ENCODE measurements at regions not wholly inside any gene's neighbourhood (a gene's known extent, or its start where the extent isn't known, plus 50 kb on each side); places are given as distances from the start of the nearest gene placed in this dataset.

DNA sequence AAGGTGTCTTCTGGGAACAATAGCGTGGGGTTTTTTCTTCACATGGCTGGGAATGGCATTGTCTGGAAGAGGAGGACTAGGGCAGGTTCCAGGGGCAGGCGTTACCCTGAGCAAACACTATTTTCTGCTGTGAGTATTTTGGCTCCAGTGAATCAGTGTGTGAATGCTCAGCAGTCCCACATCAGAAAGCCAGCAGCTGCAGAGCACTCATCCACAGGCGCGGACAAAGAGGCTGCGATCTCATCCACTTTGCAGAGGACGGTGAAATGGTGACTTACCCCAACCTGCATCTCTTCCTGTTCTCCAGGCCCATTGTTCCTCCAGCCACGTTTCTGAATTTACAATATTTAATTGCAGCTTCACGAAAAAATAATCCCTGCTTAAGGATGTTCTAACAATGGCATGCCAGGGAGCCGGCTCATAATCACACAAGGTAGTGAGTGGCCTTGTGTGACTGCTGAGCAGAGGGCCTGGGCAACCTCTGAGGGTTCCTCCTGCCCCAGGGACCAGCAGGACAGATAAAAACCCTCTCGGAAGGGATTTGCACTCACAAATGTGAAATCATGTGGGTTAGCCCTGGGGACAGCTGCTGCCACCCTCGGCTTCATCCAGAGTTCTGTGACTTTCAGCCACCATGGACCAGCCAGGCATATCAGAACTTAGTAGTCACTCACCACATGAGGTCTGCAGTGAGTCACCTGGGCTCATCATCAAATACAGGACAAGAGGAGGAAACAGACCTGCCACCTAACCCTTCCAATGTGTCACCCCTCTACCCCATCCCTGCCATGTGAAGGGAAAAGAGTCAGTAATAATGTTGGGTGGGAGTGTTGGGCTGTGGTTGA lies 65.0 kb upstream of the EN2 start:
- H3K27me3 ChIP-seq (ENCODE audit: control insufficient read depth, insufficient read depth, low read length), result peaks cover 4% of the 10 kb centered on the region; the same call in 1 of the 2 replicates
- BruUV-seq (replicated peaks), result no TSS peak
- H3K27ac ChIP-seq (ENCODE audit: low read length), result no peak overlapping the region
- POLR2A ChIA-PET, result no interaction called here
- CTCF ChIA-PET, result no interaction called here
- intact Hi-C loops (cut with micrococcal nuclease; ENCODE audit: unreplicated experiment) (no loop called here), in situ Hi-C loops (cut with HindIII; ENCODE audit: low pct_unique_long_range_greater_than_20kb, low sequenced_read_pairs) (no loop called here)
- H3K9me3 ChIP-seq (ENCODE audit: control insufficient read depth, insufficient read depth, low read depth, low read length), result no peaks in the 10 kb centered on the region
- DNase-seq (ENCODE audit: low read depth, low spot score) (no peak), ATAC-seq (0 out of 2 replicates have a peak, but pooled peaks have one; percentile 49)
- TF ChIP-seq TCF7L2 (IDR thresholded peaks at IDR 0.05; ENCODE audit: low read depth, low read length) (no peak), POLR2AphosphoS5 (IDR thresholded peaks at IDR 0.05; ENCODE audit: low read depth, low read length) (no peak), SIN3A (IDR thresholded peaks at IDR 0.05; ENCODE audit: borderline replicate concordance, insufficient read depth, low read depth, low read length) (no peak)
- TF ChIP-seq, protein P1, sequence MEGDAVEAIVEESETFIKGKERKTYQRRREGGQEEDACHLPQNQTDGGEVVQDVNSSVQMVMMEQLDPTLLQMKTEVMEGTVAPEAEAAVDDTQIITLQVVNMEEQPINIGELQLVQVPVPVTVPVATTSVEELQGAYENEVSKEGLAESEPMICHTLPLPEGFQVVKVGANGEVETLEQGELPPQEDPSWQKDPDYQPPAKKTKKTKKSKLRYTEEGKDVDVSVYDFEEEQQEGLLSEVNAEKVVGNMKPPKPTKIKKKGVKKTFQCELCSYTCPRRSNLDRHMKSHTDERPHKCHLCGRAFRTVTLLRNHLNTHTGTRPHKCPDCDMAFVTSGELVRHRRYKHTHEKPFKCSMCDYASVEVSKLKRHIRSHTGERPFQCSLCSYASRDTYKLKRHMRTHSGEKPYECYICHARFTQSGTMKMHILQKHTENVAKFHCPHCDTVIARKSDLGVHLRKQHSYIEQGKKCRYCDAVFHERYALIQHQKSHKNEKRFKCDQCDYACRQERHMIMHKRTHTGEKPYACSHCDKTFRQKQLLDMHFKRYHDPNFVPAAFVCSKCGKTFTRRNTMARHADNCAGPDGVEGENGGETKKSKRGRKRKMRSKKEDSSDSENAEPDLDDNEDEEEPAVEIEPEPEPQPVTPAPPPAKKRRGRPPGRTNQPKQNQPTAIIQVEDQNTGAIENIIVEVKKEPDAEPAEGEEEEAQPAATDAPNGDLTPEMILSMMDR (IDR thresholded peaks at IDR 0.05), result no peak
- TF ChIP-seq, protein P2, sequence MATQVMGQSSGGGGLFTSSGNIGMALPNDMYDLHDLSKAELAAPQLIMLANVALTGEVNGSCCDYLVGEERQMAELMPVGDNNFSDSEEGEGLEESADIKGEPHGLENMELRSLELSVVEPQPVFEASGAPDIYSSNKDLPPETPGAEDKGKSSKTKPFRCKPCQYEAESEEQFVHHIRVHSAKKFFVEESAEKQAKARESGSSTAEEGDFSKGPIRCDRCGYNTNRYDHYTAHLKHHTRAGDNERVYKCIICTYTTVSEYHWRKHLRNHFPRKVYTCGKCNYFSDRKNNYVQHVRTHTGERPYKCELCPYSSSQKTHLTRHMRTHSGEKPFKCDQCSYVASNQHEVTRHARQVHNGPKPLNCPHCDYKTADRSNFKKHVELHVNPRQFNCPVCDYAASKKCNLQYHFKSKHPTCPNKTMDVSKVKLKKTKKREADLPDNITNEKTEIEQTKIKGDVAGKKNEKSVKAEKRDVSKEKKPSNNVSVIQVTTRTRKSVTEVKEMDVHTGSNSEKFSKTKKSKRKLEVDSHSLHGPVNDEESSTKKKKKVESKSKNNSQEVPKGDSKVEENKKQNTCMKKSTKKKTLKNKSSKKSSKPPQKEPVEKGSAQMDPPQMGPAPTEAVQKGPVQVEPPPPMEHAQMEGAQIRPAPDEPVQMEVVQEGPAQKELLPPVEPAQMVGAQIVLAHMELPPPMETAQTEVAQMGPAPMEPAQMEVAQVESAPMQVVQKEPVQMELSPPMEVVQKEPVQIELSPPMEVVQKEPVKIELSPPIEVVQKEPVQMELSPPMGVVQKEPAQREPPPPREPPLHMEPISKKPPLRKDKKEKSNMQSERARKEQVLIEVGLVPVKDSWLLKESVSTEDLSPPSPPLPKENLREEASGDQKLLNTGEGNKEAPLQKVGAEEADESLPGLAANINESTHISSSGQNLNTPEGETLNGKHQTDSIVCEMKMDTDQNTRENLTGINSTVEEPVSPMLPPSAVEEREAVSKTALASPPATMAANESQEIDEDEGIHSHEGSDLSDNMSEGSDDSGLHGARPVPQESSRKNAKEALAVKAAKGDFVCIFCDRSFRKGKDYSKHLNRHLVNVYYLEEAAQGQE (IDR thresholded peaks at IDR 0.05; ENCODE audit: insufficient read depth in 1 of 2, low read depth in 2 of 2, low read length in 1 of 2), result no peak
- no peak overlapping the region for H3K4me3 ChIP-seq (ENCODE audit: low read depth in 2 of 2, low read length in 2 of 2)
- H3K4me1 ChIP-seq (ENCODE audit: control insufficient read depth, insufficient read depth, low read length), result no peaks in the 10 kb centered on the region
- no peaks in the 10 kb centered on the region for H3K36me3 ChIP-seq (ENCODE audit: control insufficient read depth, insufficient read depth, low read length)

DNA sequence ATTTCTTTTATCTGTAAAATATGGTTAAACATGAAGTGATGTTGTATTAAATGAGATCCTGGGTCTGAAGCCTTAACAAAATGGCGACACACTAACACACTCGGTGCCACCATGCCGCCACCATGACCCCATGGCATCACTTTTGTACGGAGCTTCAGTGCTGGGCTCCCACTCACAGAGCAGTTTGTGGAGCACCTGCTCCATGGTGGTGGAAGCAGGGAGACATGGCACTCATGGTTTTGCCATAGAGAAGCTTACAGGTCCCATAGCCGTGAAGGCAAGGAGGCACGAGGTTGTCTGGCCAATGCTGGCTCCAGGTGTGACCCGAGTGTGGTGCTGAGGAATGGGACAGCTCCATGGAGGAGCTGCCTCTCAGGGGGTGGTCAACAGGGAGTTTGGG lies 63.5 kb upstream of the EN2 start:
- no peak for TF ChIP-seq POLR2AphosphoS5 (IDR thresholded peaks at IDR 0.05; ENCODE audit: low read depth, low read length)
- Histone ChIP-seq H3K27ac (ENCODE audit: low read length) (no peak overlapping the region), H3K27me3 (ENCODE audit: control insufficient read depth, insufficient read depth, low read length) (peaks cover 2% of the 10 kb centered on the region; the same call in 1 of the 2 replicates), H3K36me3 (ENCODE audit: control insufficient read depth, insufficient read depth, low read length) (no peaks in the 10 kb centered on the region), H3K4me3 (ENCODE audit: low read depth in 2 of 2, low read length in 2 of 2) (no peak overlapping the region), H3K4me1 (ENCODE audit: control insufficient read depth, insufficient read depth, low read length) (no peaks in the 10 kb centered on the region), H3K9me3 (ENCODE audit: control insufficient read depth, insufficient read depth, low read depth, low read length) (no peaks in the 10 kb centered on the region)
- POLR2A ChIA-PET, result no interaction called here
- no peak for DNase-seq (ENCODE audit: low read depth, low spot score)
- CTCF ChIA-PET, result no interaction called here
- no TSS peak for BruUV-seq (replicated peaks)
- in situ Hi-C loops (cut with HindIII; ENCODE audit: low pct_unique_long_range_greater_than_20kb, low sequenced_read_pairs), result no loop called here
- ATAC-seq, result no peak
- intact Hi-C loops (cut with micrococcal nuclease; ENCODE audit: unreplicated experiment), result no loop called here

DNA sequence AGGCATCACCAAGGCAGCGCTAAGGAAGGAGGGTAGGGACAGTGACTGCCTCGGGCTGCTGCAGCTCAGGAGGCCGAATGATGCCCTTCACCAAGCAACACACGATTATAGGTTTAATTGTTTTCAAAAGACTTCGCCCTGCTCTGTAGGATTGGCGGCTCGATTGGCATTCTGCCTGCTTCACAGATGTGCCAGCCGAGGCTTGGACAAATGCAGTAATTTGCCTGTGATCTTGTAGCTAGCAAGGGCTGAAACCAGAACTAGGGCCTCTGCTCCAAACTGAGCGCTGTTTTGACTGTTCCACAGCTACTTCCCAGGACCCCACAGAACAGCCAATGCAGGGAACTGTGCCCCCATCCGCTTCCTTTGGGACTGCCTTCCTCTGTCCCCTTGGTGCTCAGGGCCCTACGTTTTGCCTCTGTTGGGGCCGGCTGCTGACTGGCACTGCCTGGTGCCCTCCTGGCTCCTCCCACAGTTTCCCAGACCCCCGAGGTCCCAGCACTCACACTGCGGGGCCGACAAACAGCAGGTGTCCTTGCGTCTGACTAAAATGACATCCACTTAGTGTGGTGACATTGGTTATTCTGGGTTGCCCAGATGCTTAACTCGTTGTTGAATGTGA lies 62.6 kb upstream of the EN2 start:
- Histone ChIP-seq H3K4me1 (ENCODE audit: control insufficient read depth, insufficient read depth, low read length) (no peaks in the 10 kb centered on the region), H3K27ac (ENCODE audit: low read length) (no peak overlapping the region), H3K27me3 (ENCODE audit: control insufficient read depth, insufficient read depth, low read length) (peaks cover 2% of the 10 kb centered on the region; the same call in 1 of the 2 replicates), H3K36me3 (ENCODE audit: control insufficient read depth, insufficient read depth, low read length) (no peaks in the 10 kb centered on the region), H3K4me3 (ENCODE audit: low read depth in 2 of 2, low read length in 2 of 2) (no peak overlapping the region), H3K9me3 (ENCODE audit: control insufficient read depth, insufficient read depth, low read depth, low read length) (no peaks in the 10 kb centered on the region)
- BruUV-seq (replicated peaks), result no TSS peak
- TF ChIP-seq POLR2AphosphoS5 (IDR thresholded peaks at IDR 0.05; ENCODE audit: low read depth, low read length) (no peak), TCF7L2 (IDR thresholded peaks at IDR 0.05; ENCODE audit: low read depth, low read length) (no peak), SIN3A (IDR thresholded peaks at IDR 0.05; ENCODE audit: borderline replicate concordance, insufficient read depth, low read depth, low read length) (no peak)
- TF ChIP-seq, protein P2 (IDR thresholded peaks at IDR 0.05; ENCODE audit: insufficient read depth in 1 of 2, low read depth in 2 of 2, low read length in 1 of 2), result no peak
- TF ChIP-seq, protein P1 (IDR thresholded peaks at IDR 0.05), result no peak
- intact Hi-C loops (cut with micrococcal nuclease; ENCODE audit: unreplicated experiment) (no loop called here), in situ Hi-C loops (cut with HindIII; ENCODE audit: low pct_unique_long_range_greater_than_20kb, low sequenced_read_pairs) (no loop called here)
- ChIA-PET POLR2A (no interaction called here), CTCF (no interaction called here)
- ATAC-seq (no peak), DNase-seq (ENCODE audit: low read depth, low spot score) (no peak)
